HL-60 (cell line): ENCODE measurements at regions not wholly inside any gene's neighbourhood (a gene's known extent, or its start where the extent isn't known, plus 50 kb on each side); places are given as distances from the start of the nearest gene placed in this dataset.

ENCODE experiments used
- DNase-seq, 2 experiments: peaks; one replicate each; pipeline ENCODE4 v3.0.0-alpha.2; 2010 to 2020; ENCODE audit warnings: low read depth in 1 of 2, low spot score in 1 of 2
- H3K27ac ChIP-seq: fragments of 250-450 bp; sonication (Bioruptor Pico); replicated peaks from 2 replicates; pipeline ENCODE4 v1.5.1; 2020; ENCODE audit warnings: mild to moderate bottlenecking, moderate library complexity
- H3K27me3 ChIP-seq: fragments of 250-450 bp; sonication (Bioruptor Pico); 2 replicates; pipeline ENCODE4 v1.5.1; 2021; ENCODE audit warnings: mild to moderate bottlenecking, moderate library complexity; ENCODE audit not compliant: insufficient read depth, poor library complexity, severe bottlenecking
- H3K4me3 ChIP-seq: replicated peaks from 2 replicates; pipeline ENCODE4 v1.5.1; 2011; ENCODE audit warnings: mild to moderate bottlenecking, control low read depth, low read length; ENCODE audit not compliant: insufficient read depth
- GABPA ChIP-seq: IDR thresholded peaks from 2 replicates; pipeline ENCODE4 v1.6.1; 2012; ENCODE audit warnings: low read depth
- POLR2AphosphoS5 ChIP-seq: IDR thresholded peaks from 2 replicates; pipeline ENCODE4 v1.6.1; 2012; ENCODE audit warnings: low read depth
- SPI1 ChIP-seq: IDR thresholded peaks from 2 replicates; pipeline ENCODE4 v1.6.1; 2012; ENCODE audit warnings: low read depth, mild to moderate bottlenecking, borderline replicate concordance
- TF ChIP-seq, protein P1 (sequence below): IDR thresholded peaks from one replicate; pipeline ENCODE4 v1.5.1; 2011; ENCODE audit warnings: low read length, control low read depth, inconsistent platforms; ENCODE audit not compliant: insufficient read depth
- TF ChIP-seq, protein P2 (sequence below): IDR thresholded peaks from 2 replicates; pipeline ENCODE4 v1.6.1; 2012; ENCODE audit warnings: low read depth; ENCODE audit not compliant: insufficient replicate concordance

DNA sequence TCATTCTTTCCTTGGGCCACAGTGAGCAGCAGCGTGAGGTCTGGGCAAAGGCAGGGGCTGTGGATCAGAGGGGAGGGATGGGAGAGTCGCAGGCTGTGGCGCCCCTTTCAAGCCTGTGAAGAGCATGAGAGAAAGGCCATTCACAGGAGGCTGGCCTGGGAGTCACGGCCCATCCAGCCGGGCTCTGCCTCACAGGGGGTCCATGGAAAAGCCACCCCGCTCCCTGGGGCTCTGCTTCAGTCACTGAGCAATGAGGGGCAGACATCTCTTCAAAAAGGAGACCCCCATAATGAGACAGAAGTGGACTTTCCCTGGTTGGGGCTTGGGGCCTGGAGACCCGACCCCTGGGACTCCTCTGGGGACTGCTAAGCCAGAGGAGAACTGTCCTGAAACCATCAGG, 117.0 kb upstream of the GSC start:
- no peak overlapping the region for H3K27ac ChIP-seq
- TF ChIP-seq POLR2AphosphoS5 (no peak), SPI1 (no peak), GABPA (no peak)
- TF ChIP-seq, protein P1, sequence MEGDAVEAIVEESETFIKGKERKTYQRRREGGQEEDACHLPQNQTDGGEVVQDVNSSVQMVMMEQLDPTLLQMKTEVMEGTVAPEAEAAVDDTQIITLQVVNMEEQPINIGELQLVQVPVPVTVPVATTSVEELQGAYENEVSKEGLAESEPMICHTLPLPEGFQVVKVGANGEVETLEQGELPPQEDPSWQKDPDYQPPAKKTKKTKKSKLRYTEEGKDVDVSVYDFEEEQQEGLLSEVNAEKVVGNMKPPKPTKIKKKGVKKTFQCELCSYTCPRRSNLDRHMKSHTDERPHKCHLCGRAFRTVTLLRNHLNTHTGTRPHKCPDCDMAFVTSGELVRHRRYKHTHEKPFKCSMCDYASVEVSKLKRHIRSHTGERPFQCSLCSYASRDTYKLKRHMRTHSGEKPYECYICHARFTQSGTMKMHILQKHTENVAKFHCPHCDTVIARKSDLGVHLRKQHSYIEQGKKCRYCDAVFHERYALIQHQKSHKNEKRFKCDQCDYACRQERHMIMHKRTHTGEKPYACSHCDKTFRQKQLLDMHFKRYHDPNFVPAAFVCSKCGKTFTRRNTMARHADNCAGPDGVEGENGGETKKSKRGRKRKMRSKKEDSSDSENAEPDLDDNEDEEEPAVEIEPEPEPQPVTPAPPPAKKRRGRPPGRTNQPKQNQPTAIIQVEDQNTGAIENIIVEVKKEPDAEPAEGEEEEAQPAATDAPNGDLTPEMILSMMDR, result no peak
- TF ChIP-seq, protein P2, sequence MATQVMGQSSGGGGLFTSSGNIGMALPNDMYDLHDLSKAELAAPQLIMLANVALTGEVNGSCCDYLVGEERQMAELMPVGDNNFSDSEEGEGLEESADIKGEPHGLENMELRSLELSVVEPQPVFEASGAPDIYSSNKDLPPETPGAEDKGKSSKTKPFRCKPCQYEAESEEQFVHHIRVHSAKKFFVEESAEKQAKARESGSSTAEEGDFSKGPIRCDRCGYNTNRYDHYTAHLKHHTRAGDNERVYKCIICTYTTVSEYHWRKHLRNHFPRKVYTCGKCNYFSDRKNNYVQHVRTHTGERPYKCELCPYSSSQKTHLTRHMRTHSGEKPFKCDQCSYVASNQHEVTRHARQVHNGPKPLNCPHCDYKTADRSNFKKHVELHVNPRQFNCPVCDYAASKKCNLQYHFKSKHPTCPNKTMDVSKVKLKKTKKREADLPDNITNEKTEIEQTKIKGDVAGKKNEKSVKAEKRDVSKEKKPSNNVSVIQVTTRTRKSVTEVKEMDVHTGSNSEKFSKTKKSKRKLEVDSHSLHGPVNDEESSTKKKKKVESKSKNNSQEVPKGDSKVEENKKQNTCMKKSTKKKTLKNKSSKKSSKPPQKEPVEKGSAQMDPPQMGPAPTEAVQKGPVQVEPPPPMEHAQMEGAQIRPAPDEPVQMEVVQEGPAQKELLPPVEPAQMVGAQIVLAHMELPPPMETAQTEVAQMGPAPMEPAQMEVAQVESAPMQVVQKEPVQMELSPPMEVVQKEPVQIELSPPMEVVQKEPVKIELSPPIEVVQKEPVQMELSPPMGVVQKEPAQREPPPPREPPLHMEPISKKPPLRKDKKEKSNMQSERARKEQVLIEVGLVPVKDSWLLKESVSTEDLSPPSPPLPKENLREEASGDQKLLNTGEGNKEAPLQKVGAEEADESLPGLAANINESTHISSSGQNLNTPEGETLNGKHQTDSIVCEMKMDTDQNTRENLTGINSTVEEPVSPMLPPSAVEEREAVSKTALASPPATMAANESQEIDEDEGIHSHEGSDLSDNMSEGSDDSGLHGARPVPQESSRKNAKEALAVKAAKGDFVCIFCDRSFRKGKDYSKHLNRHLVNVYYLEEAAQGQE, result no peak

DNA sequence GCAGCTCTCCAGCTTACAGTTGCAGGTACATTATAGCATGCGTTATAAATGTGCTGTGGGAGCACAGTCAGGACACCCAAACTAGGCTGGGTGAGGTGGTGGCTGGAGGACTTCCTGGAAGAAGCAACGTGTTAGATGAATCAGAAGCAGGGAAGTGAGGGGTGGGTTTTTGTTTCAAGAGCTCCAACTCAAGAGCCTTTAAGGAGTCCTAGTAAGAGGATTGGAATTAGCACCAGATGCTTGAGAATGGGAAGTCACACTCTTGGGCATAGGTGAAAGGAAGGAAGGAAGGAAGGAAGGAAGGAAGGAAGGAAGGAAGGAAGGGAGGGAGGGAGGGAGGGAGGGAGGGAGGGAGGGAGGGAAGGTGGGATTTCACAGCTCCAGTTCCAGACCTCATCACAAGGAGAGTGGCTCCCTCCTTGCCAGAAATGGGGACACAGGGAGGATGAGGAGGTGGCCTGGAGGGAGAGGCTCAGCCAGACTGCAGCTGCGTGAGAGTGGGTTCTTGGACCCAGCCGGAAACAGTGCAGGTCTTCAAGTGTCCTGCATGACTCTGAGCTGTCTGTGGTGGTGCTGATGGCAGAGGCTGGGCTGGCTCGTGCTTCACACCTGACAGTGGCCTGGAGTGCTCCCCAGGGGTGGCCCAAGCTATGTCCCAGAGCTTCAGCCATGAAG, 115.7 kb upstream of the GSC start:
- Histone ChIP-seq H3K27me3 (no peaks in the 10 kb centered on the region), H3K27ac (no peak overlapping the region), H3K4me3 (no peak overlapping the region)
- TF ChIP-seq POLR2AphosphoS5, result no peak
- no peak for TF ChIP-seq GABPA
- TF ChIP-seq, protein P1, result no peak
- TF ChIP-seq, protein P2, result no peak
- no peak for TF ChIP-seq SPI1
- no peak for DNase-seq

More for the DNA sequence above, 117.0 kb upstream of the GSC start:
- DNase-seq, result no peak
- Histone ChIP-seq H3K27me3 (no peaks in the 10 kb centered on the region), H3K4me3 (no peak overlapping the region)

DNA sequence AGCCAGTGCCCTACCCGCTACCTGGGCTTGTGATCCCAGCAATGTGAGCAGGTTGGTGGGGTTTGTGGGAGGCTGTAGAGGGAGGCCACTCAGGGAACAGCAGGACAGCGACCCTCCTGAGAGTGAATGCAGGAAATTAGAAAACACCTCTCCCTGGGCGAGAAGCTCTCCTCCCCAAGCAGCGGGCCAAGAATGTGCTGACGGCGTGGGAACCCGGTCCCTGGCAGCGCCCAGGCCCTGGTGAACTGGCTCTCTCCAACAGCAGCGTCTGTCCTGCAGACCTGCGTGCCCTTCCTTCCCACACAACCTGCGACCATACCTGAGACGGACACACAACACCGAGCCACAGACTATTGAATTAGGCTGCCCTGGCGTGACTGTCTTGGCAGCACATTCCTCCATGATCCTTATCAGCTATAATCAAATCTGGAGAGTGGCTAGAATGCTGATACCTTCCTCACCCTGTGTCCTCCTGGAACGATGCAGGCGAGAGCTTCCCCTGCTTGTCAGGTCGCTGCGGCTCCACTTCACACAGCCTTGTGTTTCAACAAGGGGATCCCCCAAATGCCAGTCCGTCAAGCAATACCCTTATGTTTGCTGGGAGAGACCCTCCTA, 114.8 kb upstream of the GSC start:
- no peak overlapping the region for H3K4me3 ChIP-seq
- H3K27me3 ChIP-seq, result no peaks in the 10 kb centered on the region
- H3K27ac ChIP-seq, result no peak overlapping the region
- no peak for TF ChIP-seq GABPA
- no peak for TF ChIP-seq POLR2AphosphoS5
- TF ChIP-seq SPI1, result no peak
- TF ChIP-seq, protein P2, result no peak
- TF ChIP-seq, protein P1, result no peak
- DNase-seq, result no peak
